ENCODE measurements at regions not wholly inside any gene's neighbourhood (a gene's known extent, or its start where the extent isn't known, plus 50 kb on each side); places are given as distances from the start of the nearest gene placed in this dataset.

DNA sequence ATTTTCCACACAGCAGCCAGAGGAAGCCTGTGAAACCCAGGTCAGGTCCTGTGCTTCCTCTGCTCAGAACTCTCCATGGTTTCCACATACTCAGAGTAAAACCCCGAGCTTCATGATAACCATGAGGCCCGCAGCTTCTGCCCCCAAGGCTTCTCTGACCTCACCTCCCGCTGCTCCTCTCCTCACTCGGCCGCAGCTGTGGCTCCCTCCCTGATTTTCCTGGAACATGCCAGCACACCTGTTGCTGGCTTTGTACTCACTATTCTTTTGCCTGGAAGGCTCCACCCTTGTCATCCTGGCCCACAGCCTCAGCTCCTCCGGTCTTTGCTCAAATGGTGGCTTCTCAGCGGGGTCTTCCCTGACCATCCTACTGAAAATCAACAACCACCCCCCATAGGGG lies 341.7 kb downstream of the PREX1 start:
- no peak for TF ChIP-seq POLR2A (IDR thresholded peaks at IDR 0.05)
- TF ChIP-seq, protein P1, sequence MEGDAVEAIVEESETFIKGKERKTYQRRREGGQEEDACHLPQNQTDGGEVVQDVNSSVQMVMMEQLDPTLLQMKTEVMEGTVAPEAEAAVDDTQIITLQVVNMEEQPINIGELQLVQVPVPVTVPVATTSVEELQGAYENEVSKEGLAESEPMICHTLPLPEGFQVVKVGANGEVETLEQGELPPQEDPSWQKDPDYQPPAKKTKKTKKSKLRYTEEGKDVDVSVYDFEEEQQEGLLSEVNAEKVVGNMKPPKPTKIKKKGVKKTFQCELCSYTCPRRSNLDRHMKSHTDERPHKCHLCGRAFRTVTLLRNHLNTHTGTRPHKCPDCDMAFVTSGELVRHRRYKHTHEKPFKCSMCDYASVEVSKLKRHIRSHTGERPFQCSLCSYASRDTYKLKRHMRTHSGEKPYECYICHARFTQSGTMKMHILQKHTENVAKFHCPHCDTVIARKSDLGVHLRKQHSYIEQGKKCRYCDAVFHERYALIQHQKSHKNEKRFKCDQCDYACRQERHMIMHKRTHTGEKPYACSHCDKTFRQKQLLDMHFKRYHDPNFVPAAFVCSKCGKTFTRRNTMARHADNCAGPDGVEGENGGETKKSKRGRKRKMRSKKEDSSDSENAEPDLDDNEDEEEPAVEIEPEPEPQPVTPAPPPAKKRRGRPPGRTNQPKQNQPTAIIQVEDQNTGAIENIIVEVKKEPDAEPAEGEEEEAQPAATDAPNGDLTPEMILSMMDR (IDR thresholded peaks at IDR 0.05): no peak

Measured in right lobe of liver (tissue), 4 donors.